Cardiac septum (tissue), 1 donor: ENCODE measurements at regions not wholly inside any gene's neighbourhood (a gene's known extent, or its start where the extent isn't known, plus 50 kb on each side); places are given as distances from the start of the nearest gene placed in this dataset.
"Not testable (repeated sequence)": the region's sequence is repeated elsewhere in the genome, so short reads cannot be mapped to it uniquely, and the experiment has no call there.

Experiments
- DNase-seq: peaks from one replicate; pipeline ENCODE4 v3.0.0-alpha.2; 2020; ENCODE audit warnings: low spot score
- intact Hi-C: fragments of 100-400 bp; cut with DNase I; formaldehyde crosslinking; loops from one replicate; pipeline ENCODE4 v1.14.0; 2022
- donor health status: DM: no; HTN: no; CAD: no.

GRCh38 chr2:217349251-217349650, 489.4 kb upstream of the TNP1 start:
- intact Hi-C loops: no loop called here
- no peak for DNase-seq

DNA sequence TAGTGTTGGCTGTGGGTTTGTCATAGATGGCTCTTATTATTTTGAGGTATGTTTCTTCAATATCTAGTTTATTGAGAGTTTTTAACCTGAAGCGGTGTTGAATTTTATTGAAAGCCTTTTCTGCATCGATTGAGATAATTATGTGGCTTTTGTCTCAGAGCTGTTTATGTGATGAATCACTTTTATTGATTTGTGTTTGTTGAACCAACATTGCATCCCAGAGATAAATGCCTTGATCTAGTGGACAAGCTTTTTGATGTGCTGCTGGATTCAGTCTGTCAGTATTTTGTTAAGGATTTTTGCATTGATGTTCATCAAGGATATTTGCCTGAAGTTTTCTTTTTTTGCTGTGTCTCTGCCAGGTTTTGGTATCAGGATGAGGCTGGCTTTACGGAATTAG, 487.8 kb upstream of the TNP1 start:
- DNase-seq, intact Hi-C loops: not testable (repeated sequence)

DNA sequence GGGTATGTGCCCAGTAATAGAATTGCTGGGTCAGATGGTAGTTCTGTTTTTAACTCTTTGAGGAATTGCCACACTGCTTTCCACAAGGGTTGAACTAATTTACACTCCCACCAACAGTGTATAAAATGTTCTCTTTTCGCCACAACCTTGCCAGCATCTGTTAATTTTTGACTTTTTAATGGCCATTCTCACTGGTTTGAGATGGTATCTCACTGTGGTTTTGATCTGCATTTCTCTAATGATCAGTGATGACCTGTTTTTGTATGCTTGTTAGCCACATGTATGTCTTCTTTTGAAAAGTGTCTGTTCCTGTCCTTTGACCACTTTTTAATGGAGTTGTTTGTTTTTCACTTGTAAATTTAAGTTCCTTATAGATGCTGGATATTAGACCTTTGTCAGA, 486.2 kb upstream of the TNP1 start:
- DNase-seq, intact Hi-C loops: not testable (repeated sequence)

DNA sequence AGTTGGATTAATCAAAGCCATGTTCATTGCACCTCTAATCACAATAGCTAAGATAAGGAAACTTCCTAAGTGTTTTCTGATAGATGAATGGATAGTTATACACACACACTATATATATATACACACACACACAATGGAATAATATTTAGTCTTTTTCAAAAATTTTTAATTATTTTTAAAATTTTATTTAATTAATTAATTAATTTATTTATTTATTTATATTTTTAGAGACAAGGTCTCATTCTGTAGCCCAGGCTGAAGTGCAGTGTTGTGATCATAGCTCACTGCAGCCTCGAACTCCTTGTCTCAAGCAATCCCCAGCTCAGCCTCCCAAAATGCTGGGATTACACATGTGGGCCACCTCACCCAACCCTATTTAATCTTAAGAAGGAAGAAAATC, 481.0 kb upstream of the TNP1 start:
- intact Hi-C loops: no loop called here
- DNase-seq: no peak

DNA sequence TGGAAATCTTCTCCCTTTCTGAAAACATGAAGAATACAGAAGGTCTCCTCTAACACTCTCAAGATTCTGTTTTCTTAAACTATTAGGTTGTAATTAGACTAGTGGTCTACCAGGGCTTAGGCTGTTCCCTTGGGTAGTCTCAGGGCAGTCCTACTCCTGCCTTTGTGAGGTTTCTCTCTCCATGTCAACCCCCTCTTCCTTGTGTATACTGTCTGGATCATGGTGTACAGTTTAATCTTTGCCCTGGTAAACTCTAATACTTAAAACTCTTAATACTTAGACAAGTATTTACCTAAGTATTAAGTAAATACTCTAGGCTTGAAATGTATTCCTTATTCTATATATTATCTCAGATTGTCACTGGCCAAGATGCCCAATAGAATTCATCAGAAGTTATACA, 480.3 kb upstream of the TNP1 start:
- no peak for DNase-seq
- intact Hi-C loops: no loop called here

DNA sequence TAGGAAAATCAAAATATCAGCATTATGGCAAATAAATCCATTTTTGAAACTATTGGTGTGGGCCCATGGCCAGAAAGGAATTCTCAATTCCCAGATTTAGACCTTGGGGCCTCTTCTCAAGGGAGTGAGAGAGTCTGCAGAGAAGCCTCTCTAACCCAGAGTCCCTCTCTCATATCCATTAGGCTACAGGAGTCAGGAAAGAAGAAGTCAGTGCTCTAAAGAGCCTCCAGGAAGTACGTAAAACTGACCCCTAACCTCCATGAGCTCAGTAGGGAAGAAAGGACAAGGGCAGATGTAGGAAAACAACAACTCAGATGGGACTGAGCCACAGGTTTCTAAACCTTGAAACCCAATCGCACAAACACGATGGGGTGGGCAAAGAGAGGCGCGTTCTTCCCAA, 479.9 kb upstream of the TNP1 start:
- intact Hi-C loops: no loop called here
- DNase-seq: no peak

- intact Hi-C loops: no loop called here
- DNase-seq: no peak
Measured at GRCh38 chr2:217338306-217338916, 478.5 kb upstream of the TNP1 start.

DNA sequence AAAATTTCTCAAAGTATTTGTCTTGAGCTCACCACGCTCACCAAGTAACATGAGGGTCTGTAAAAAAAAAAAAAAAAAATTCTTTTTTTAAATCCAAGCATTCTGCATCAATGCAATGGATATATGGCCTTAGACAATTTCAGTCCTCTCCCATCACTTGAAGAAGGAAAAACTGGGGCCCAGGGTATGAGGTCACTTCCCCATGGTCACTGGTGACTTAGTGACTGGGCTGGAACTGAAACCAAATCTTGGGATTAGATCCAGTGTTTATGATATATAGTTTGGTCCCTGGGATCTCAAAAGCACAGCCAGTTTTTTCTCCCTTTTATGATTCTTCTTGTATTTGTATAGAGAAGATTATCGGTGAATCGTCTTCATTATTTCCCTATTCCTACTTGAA, 477.9 kb upstream of the TNP1 start:
- intact Hi-C loops: no loop called here
- no peak for DNase-seq

DNA sequence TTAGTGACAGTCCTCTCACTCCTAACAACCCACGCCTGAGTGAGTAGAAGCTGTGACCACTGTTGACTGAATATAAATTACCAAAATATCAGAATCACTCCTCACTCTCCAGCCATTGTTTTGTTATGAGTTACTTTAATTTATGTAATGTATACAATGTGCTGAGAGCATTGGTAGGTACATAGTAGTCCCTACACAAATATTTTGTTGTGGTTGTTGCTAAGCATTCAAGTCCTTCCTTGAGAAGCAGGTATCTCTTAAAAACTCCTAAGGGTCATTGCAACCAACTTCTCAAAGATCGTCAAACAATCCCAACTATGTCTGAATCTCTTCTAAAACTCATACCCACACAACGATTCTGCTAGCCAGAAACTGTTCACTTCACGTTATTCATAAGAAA, 476.8 kb upstream of the TNP1 start:
- DNase-seq: no peak
- intact Hi-C loops: no loop called here

DNA sequence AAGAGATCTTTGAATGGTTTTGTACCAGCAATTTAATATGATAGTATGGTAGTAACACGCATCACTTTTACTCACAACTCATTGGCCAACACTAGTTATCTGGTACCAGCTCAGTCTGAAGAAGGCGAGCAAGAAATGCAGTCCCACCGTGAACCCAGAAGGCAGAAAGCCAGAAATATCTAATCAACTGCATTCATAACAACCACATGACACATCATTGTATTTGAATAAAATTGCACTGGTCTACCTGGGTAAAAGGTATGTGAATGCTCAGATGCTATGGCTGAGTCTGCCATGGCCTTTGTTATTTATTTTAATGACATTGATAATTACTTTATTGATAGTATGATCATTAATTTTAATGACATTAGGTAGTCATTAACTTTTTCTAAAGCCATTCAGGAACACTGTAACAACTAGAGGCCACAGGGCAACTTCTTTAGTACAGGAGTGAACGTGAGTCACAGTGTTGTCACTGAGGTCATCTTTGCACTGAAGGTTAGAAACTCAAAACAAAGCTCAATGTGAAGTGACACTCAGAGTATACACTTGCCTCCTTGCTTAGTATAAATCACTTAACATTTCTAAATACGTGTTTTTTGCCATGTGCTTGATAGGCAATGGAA, 475.6 kb upstream of the TNP1 start:
- DNase-seq: no peak
- intact Hi-C loops: no loop called here

DNA sequence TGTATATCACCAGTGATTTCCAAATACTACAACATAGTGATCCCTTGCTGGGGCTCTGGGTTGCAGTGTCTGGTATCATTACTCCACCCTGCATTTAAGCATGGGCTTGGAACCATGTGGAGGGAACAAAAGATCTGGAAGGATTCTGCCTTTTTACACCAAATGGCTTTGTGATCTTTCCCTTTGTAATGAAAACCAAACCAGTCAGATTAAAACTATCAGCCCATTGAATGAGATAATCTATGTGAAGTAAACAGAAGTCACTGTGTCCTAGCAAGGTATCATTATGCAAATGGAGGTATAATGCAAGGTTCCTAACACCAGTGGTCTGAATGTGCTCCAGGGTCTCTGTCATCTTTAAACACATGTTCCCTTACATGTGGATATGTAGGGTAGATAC, 474.7 kb upstream of the TNP1 start:
- intact Hi-C loops: loop anchor here (5.0 kb wide), 2 partner anchors 48 to 98 kb away; no protein-coding TSS in a partner anchor

DNA sequence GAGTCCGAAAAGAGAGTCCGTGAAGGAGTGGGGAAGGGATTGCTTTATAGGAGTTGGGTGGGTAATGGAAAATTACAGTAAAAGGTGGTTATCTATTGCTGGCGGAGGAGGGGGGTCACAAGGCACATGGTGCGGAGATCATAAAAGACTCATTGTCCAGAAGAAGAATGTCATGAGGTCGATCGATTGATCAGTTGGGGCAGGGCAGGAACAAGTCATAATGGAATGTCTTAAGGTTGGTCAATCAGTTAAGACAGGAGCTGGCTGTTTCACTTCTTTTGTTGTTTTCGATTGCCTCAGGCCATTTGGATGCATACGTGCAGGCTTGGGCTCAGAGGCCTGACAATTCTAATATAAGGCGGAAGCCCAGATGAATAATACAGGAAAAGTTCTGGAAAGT, 473.0 kb upstream of the TNP1 start:
- DNase-seq: no peak
- intact Hi-C loops: loop anchor here (5.0 kb wide), 2 partner anchors 49 to 99 kb away; no protein-coding TSS in a partner anchor

More for the DNA sequence above, 474.7 kb upstream of the TNP1 start:
- no peak for DNase-seq

- DNase-seq: no peak
- intact Hi-C loops: loop anchor here (5.0 kb wide), 2 partner anchors 50 to 100 kb away; no protein-coding TSS in a partner anchor
Measured at GRCh38 chr2:217332417-217332791, 472.5 kb upstream of the TNP1 start.

DNA sequence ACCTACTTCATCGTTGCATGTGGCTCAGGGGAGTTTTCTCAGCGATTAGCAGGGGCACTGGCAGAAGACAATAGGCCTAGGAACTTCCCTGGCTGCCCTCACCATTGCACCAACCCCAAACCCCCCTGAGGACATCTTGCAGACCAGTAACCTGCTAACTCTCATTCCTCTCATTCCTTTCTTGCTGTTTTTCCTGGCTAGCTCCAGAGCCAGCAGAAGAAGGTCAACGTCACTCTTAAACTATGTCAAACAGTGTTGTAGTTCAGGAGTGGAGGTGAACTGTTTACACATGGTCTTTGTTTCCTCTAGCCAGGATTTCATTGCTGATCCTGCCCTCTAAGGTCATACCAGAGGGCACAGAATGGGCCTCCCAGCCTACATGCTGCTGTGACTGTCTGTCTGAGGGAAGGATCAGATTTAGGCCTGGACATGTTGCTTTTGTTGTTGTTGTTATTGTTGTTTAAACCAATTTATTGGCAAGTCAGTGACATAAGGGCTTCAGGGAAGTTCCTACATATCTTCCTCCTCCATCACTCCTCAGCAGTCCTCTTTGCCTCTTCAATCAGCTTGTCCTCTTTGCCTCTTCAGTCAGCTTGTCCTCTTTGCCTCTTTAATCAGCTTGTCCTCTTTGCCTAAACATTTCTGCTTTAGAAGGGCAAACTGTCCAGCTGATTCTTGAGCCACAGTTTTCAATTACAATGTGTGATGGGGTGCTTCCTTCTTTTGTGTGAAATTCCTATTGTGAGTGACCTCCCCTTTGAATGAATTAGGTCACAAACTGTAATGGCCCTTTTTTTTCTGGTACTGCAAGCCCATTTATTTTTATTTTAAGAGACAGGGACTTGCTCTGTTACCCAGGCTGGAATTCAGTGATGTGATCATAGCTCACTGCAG, 471.9 kb upstream of the TNP1 start:
- DNase-seq: no peak
- intact Hi-C loops: loop anchor here (5.0 kb wide), 2 partner anchors 51 to 101 kb away; no protein-coding TSS in a partner anchor

GRCh38 chr2:217330647-217331046, 470.8 kb upstream of the TNP1 start:
- intact Hi-C loops: loop anchor here (5.0 kb wide), 2 partner anchors 52 to 102 kb away; no protein-coding TSS in a partner anchor
- DNase-seq: no peak

GRCh38 chr2:217329023-217329431, 469.2 kb upstream of the TNP1 start:
- no peak for DNase-seq
- intact Hi-C loops: loop anchor here (5.0 kb wide), 1 partner anchor 37 kb away; no protein-coding TSS in a partner anchor

DNA sequence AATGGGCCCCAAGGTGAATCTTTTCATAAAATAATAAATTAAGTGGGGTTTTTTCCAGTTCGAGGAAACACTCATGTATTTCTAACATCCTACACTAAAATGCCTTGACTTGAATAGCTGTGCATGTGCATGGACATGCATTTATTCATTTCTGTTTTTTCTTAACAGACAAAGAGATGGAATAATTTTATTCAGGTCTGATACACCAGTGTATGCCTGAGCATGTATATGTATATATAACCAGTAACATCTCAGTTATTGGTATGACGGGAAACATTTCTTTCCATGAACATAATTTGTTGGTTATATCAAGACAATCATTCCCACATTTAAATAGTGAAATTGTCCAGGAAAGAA, 468.7 kb upstream of the TNP1 start:
- intact Hi-C loops: loop anchor here (5.0 kb wide), 1 partner anchor 36 kb away; no protein-coding TSS in a partner anchor
- DNase-seq: no peak

DNA sequence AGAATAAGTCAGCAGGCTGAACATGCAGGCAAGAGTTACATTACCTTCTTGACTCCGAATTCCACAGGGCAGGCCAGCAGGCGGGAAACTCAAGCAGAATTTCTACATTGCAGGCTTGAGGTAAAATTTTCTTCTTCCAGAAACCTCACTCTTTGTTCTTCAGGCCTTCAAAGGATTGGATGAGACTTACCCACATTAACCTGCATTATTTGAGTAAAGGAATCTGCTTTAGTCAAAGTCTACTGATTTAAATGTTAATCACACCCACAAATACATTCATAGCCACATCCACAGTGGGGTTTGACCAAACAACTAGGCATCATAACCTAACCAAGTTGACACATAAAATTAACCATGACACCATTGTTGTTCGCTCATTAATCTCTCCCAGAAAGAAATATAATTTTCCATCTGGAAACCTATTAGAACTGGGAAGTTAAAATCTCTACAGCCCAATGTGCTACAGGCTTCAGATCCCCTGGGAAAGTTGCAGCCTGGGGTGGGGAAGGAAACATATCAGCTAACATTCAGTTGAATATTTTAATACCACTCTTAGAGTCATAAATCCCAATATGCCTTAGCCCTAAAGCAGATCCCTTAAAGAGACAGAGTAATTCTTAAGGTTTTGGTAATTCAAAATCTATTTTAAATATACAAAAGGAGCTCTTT, 468.2 kb upstream of the TNP1 start:
- intact Hi-C loops: loop anchor here (5.0 kb wide), 1 partner anchor 36 kb away; no protein-coding TSS in a partner anchor

DNA sequence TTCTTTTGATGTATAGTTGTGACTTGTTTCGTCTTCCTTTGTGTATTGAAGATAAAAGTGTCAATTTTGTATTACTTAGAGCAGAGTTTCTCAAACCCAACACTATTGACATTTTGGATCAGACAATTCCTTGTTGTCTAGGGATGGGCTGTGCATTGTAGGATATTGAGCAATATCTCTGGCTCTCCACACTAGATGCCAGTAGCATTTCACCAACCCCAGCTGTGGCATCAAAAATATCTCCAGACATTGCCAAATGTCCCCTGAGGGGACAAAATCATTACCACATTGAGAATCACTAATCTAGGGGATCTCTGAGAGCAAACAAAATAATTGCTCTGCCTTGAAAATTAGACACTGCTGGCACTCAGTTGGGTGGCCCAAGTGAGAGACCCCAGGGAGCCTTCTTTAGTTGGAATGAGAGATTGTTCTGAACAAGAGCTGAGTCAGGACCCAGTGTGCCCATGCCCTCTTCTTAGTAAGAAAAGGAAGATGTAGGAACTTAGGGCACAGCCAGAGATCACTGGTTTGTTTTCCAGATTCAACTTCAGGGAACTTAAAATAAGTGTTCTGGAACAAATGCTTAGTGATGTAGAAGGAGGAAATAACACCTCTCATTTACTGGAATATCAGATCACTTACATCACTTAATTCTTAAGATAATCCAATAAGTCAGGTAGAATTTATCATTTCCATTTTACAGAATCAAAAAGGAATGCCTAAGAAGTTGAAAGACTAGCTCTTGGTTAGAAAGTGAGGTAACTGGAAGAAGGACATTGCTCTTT, 466.6 kb upstream of the TNP1 start:
- no peak for DNase-seq
- intact Hi-C loops: loop anchor here (5.0 kb wide), 1 partner anchor 34 kb away; no protein-coding TSS in a partner anchor

More for the DNA sequence above, 468.2 kb upstream of the TNP1 start:
- no peak for DNase-seq
